ENCODE measurements at regions not wholly inside any gene's neighbourhood (a gene's known extent, or its start where the extent isn't known, plus 50 kb on each side); places are given as distances from the start of the nearest gene placed in this dataset.

DNA sequence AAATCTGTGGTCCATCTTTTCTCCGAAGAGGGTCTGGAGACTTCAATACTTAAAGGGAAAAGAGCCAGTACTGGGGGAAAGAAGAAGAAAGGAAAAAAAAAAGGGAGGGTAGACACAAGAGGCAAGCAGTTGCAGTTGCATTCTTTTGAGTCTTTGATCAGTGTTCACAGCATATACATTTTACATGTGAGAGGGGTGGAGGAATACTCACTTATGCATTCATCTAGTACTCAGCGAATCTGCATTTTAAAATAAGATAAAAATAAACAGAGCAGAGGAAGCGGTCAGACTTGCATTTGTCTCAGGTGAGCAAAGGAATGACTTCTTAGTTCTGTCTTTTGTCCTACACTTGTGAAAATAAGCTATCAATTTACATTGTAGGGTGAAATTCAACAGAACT lies 275.6 kb downstream of the SLC7A11 start:
- Mint-ChIP-seq H3K4me3 (no peak overlapping the region), H3K27ac (ENCODE audit: unreplicated experiment) (no peak overlapping the region), H3K27me3 (ENCODE audit: low read depth) (no peaks in the 10 kb centered on the region), H3K36me3 (ENCODE audit: low read depth) (peaks cover 2% of the 10 kb centered on the region), H3K9me3 (no peaks in the 10 kb centered on the region), H3K4me1 (no peaks in the 10 kb centered on the region)
- DNase-seq (ENCODE audit: low read depth, low spot score), result no peak
- TF ChIP-seq, protein P1, sequence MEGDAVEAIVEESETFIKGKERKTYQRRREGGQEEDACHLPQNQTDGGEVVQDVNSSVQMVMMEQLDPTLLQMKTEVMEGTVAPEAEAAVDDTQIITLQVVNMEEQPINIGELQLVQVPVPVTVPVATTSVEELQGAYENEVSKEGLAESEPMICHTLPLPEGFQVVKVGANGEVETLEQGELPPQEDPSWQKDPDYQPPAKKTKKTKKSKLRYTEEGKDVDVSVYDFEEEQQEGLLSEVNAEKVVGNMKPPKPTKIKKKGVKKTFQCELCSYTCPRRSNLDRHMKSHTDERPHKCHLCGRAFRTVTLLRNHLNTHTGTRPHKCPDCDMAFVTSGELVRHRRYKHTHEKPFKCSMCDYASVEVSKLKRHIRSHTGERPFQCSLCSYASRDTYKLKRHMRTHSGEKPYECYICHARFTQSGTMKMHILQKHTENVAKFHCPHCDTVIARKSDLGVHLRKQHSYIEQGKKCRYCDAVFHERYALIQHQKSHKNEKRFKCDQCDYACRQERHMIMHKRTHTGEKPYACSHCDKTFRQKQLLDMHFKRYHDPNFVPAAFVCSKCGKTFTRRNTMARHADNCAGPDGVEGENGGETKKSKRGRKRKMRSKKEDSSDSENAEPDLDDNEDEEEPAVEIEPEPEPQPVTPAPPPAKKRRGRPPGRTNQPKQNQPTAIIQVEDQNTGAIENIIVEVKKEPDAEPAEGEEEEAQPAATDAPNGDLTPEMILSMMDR (conservative IDR thresholded peaks at IDR 0.05), result no peak

GRCh38 chr4:137961051-137961438 lies 281.1 kb downstream of the SLC7A11 start:
- H3K27ac Mint-ChIP-seq (ENCODE audit: unreplicated experiment), result no peak overlapping the region
- no peak overlapping the region for H3K4me3 Mint-ChIP-seq
- peaks cover 8% of the 10 kb centered on the region for H3K4me1 Mint-ChIP-seq
- H3K36me3 Mint-ChIP-seq (ENCODE audit: low read depth), result no peaks in the 10 kb centered on the region
- DNase-seq (ENCODE audit: low read depth, low spot score), result no peak
- no peaks in the 10 kb centered on the region for H3K27me3 Mint-ChIP-seq (ENCODE audit: low read depth)
- H3K9me3 Mint-ChIP-seq, result no peaks in the 10 kb centered on the region
- TF ChIP-seq, protein P1 (conservative IDR thresholded peaks at IDR 0.05), result no peak

GRCh38 chr4:137960371-137961050 lies 281.6 kb downstream of the SLC7A11 start:
- H3K4me1 Mint-ChIP-seq, result peaks cover 8% of the 10 kb centered on the region

GRCh38 chr4:137957806-137958205 lies 284.3 kb downstream of the SLC7A11 start:
- Mint-ChIP-seq H3K27ac (ENCODE audit: unreplicated experiment) (no peak overlapping the region), H3K9me3 (no peaks in the 10 kb centered on the region), H3K27me3 (ENCODE audit: low read depth) (no peaks in the 10 kb centered on the region), H3K4me3 (no peak overlapping the region), H3K36me3 (ENCODE audit: low read depth) (no peaks in the 10 kb centered on the region), H3K4me1 (peaks cover 8% of the 10 kb centered on the region)
- TF ChIP-seq, protein P1 (conservative IDR thresholded peaks at IDR 0.05), result no peak
- no peak for DNase-seq (ENCODE audit: low read depth, low spot score)

More at GRCh38 chr4:137960371-137961050, 281.6 kb downstream of the SLC7A11 start:
- no peak for DNase-seq (ENCODE audit: low read depth, low spot score)
- H3K27ac Mint-ChIP-seq (ENCODE audit: unreplicated experiment), result no peak overlapping the region
- H3K27me3 Mint-ChIP-seq (ENCODE audit: low read depth), result no peaks in the 10 kb centered on the region
- no peak overlapping the region for H3K4me3 Mint-ChIP-seq
- no peaks in the 10 kb centered on the region for H3K9me3 Mint-ChIP-seq
- H3K36me3 Mint-ChIP-seq (ENCODE audit: low read depth), result no peaks in the 10 kb centered on the region
- TF ChIP-seq, protein P1 (conservative IDR thresholded peaks at IDR 0.05), result no peak

- no peak for DNase-seq (ENCODE audit: low read depth, low spot score)
- H3K4me3 Mint-ChIP-seq, result no peak overlapping the region
- H3K9me3 Mint-ChIP-seq, result no peaks in the 10 kb centered on the region
- no peaks in the 10 kb centered on the region for H3K36me3 Mint-ChIP-seq (ENCODE audit: low read depth)
- H3K27me3 Mint-ChIP-seq (ENCODE audit: low read depth), result no peaks in the 10 kb centered on the region
- peaks cover 8% of the 10 kb centered on the region for H3K4me1 Mint-ChIP-seq
- TF ChIP-seq, protein P1 (conservative IDR thresholded peaks at IDR 0.05), result no peak
- no peak overlapping the region for H3K27ac Mint-ChIP-seq (ENCODE audit: unreplicated experiment)
These were observed 285.9 kb downstream of the SLC7A11 start for GRCh38 chr4:137956256-137956655.

Data from neural crest cell (in vitro differentiated cells).